COLO829 (cell line): ENCODE measurements at regions not wholly inside any gene's neighbourhood (a gene's known extent, or its start where the extent isn't known, plus 50 kb on each side); places are given as distances from the start of the nearest gene placed in this dataset.
"Not testable (repeated sequence)": the region's sequence is repeated elsewhere in the genome, so short reads cannot be mapped to it uniquely, and the experiment has no call there.

Experiments used
- DNase-seq: peaks from one replicate; pipeline ENCODE4 v3.0.0; 2012; ENCODE audit warnings: low spot score

DNA sequence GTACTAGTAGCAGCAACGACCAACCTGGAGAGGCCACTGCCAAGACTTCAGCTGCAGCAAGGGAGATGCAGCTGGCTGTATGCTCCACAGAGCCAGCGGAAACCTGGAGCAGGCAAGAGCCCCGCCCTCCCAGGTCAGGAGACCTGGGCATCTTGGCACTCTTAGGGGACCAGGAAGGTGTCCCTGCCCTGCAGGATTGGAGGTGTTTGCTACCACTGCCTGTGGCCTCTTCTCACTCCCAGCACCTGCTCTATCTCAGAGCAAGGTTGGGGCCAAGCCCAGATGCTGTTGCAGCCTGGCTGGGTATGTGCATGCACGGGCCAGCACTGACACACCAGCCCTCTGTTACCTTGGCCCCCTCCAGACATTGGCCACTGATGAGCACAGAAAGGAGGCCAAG, 1512.8 kb downstream of the REEP3 start:
- no peak for DNase-seq

DNA sequence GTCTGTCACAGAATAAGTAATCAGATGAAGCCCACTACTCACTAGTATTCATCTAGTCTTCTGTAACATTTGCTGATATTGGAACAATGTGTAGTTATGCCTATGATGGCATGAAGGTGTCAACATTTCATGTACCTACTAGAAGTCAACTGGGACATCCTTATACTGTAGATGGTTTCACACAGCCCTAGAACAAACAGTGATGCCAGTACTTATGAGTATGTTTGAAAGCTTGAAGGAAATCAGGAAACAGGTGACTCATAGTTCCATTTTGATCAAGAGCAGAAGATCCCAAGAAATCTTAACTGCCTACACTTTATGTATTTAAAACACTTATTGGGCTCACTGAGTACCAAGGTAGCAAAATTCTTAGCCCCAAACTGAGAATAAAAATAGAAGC, 1519.6 kb downstream of the REEP3 start:
- DNase-seq: no peak

DNA sequence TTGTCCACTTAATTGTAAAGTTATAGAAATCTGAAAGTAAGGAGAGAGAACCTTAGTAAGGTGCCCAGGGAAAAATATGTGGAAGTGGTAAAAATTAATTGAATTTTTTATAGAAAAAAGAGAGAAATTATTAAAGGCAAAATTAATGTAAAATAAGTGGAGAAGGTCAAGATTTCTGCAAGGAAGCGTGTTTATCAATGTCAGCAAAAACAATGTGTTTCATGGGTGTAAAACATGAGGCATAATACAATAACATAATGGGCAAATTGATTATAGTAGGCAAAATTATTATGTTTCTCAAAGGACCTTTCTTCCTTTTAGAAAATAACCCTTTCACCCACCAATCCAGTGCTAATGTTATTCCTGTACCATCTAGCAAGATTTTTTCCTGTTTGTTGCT, 1520.1 kb downstream of the REEP3 start:
- DNase-seq: no peak

DNA sequence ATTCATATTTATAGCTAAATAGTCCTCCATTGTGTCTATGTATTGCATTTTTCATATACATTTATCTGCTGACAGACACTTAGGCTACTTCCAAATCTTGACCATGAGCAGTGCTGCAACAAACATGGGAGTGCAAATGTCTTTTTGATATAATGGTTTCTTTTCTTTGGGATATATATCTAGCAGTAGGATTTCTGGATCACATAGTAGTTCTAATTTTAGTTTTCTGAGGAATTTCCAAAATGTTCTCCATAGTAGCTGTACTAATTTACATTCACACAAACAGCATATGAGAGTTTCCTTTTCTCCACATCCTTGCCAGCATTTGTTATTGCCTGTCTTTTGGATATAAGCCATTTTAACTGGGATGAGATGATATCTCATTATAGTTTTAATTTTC, 1521.3 kb downstream of the REEP3 start:
- DNase-seq: no peak

DNA sequence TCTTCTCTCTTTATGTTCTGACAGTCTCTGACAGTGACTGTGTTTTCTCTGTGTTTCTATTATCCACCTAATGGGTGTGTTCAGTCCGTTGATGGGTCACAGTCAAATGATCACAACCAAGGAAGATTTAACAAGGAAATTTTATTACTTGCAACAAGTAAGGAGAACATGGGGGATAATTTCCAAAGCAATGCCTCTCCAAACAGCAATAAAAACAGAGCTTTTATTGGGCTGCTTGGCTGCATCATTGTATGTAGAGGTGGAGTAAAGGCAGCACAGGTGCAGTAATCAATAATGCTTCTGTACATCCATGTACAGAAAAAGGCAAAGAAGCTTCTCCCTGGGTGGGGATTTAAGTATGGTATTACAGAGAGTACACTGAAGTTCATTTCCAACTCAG, 1525.6 kb downstream of the REEP3 start:
- DNase-seq: no peak

DNA sequence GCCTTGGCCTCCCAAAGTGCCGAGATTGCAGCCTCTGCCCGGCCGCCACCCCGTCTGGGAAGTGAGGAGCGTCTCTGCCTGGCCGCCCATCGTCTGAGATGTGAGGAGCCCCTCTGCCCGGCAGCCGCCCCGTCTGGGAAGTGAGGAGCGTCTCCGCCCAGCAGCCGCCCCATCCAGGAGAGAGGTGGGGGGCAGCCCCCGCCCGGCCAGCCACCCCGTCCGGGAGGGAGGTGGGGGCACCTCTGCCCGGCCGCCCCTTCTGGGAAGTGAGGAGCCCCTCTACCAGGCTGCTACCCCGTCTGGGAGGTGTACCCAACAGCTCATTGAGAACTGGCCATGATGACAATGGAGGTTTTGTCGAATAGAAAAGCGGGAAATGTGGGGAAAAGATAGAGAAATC, 1530.9 kb downstream of the REEP3 start:
- DNase-seq: not testable (repeated sequence)

DNA sequence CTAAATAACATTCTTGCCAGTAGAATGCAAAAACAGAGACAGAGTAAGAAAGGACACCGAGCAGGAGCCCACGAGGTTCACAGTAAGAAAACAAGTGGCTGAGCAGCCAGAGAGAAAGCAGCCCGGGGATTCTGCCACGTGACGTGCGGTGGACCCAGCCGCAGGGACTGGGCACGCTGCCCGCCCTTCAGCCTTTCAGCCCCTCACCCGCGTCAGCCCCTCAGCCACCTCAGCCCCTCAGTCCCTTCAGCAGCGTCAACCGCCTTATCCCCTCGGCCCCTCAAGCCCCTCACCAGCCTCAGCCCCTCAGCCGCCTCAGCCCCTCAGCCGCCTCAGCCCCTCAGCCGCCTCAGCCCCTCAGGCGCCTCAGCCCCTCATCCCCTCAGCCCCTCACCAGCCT, 1532.2 kb downstream of the REEP3 start:
- DNase-seq: not testable (repeated sequence)

DNA sequence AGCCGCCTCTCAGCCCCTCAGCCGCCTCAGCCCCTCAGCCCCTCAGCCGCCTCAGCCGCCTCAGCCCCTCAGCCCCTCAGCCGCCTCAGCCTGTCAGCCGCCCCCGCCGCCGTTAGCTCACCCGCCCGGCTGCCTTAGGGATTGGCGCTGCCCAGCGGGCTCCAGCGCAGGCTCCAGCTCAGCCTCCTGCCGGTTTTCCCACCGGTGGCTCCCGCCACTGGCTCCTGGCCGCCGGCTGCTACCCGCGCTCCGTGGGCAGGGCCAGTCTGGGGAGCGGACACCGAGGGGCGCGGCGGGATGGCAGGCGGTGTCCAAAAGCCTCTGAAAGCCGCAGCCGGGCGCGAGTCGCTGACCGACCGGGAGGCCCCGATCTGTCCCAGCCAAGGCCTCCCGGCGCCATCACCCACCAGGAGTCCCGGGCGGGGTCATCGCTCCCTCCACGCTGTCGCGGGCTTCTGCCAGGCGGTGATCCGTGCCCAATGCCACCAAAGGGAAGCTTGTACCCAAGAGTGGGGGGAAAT, 1532.7 kb downstream of the REEP3 start:
- not testable (repeated sequence) for DNase-seq

DNA sequence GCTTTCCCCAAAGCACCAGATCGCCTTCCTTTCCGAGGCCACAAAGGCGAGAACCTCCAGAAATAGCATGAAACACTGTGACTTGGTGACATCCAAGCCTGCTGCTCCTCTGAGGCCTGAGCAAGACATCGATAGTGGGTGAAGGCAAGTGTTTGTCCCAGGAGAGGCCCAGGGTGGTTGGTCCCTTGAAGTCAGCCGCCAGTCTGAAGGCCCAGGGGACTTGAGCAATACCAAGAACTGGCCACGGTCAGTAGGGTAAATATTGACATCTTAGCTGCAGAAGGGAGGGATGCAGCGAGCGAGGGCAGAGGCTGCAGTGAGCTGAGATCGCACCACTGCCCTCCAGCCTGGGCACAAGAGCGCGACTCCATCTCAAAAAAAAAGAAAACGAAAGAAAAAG, 1533.5 kb downstream of the REEP3 start:
- DNase-seq: not testable (repeated sequence)

DNA sequence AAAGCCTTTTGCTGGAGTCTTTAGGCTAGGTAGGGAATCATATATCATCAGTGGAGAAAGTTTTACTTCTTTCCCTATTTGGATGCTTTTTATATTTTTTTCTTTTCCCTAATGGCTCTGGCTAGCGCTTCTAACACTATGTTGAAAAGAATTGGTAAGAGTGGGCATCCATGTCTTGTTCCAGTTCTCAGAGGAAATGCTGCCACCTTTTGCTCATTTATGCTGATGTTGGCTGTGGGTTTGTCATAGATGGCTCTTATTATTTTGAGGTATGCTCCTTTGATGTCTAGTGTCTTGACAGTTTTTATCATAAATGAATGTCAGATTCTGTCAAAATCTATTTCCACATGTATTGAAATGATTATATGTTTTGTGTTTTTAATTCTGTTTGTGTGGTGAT, 1544.1 kb downstream of the REEP3 start:
- DNase-seq: no peak

DNA sequence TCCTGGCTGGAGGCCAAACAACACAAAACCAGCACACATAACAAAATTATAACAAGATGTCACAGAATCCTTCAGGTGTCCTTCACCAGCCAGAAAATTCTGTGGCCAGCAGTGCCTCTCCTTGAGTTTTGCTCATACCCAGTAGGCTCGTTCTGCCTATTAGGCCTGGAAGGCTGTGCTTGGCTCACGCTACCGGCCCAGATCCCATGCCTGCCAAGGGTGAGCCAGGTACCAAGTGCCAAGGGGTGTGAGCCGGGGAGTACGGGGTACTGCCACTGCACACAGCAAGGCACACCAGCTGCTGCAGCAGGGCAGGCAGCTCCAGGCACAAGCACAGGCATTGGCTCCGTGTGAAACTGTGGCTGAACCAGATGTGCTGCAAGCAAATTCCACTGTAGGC, 1562.0 kb downstream of the REEP3 start:
- DNase-seq: no peak

DNA sequence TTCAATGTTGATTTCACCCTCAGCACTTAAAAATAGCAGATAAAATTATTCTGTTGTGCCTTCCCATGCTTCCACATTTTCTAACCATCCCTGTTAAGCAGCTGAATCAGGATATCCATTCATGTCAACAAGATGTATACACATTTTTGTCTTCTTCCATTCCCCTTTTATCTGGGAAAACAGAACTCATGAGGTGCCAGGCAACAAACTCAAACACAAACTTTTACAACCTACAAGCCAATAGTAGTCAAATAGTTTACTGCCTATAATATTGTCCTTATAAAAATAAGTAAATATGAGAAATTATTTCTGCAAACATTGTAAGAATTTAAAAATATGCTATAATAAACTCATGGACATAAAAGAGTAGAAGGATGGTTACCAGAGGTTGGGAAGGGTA, 1569.8 kb downstream of the REEP3 start:
- no peak for DNase-seq

DNA sequence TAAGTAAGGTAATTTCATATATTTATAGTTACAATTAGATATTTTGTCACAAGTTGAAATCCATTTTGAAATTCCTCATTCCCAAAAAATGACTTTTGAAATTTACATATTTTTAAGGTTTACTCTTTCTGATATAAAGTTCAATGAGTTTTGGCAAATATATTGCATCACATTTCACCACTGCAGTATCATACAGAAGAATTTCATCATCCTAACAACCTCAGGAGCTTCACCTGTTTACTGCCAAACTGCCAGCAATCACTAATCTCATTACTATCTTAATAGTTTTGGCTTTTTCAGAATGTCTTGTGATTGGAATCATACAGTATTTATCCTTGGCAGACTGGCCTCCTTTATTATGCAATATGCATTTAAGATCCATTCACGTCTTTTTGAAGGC, 1578.9 kb downstream of the REEP3 start:
- no peak for DNase-seq

DNA sequence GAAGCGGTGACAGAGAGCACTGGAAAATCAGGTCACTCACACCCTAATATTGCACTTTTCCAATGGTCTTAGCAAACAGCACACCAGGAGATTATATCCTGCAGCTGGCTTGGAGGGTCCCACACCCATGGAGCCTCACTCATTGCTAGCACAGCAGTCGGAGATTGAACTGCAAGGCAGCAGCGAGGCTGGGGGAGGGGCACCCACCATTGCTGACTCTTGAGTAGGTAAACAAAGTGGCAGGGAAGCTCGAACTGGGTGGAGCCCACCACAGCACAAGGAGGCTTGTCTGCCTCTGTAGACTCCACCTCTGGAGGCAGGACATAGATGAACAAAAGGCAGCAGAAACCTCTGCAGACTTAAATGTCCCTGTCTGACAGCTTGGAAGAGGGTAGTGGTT, 1579.7 kb downstream of the REEP3 start:
- DNase-seq: not testable (repeated sequence)

DNA sequence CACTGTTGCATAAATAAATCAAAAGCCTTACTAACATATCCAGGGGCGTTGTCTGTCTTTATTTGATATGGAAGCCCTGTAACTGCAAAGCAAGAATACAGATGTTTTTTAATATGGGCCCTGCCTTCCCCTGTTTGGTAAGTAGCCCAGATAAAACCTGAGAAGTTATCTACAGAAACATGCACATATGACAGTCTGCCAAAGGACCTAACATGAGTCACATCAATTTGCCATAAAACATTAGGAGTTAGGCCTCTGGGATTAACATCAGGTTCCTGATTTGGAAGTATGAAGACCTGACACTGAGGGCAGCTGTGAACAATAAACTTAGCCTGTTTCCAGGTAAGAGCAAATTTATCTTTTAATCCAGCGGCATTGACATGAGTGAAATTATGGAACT, 1588.8 kb downstream of the REEP3 start:
- DNase-seq: no peak

DNA sequence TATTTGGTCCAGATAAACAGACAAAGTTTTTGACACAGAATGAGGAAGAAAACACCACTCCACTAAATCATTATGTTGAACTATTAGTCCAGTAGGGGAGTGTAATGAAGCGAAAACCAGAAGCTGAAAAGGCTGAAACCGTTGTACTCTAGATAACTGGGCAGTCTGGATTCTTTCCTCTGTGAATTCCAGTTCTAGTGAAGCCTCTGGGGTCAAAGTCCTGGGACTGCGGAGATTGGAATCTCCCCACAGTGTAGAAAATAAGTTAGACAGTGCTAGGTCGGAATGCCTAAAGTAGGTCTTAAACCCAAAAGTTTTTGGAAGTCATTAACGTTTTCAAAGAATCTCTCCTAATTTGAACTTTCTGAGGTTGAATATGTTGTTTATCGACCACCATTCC, 1589.9 kb downstream of the REEP3 start:
- not testable (repeated sequence) for DNase-seq

DNA sequence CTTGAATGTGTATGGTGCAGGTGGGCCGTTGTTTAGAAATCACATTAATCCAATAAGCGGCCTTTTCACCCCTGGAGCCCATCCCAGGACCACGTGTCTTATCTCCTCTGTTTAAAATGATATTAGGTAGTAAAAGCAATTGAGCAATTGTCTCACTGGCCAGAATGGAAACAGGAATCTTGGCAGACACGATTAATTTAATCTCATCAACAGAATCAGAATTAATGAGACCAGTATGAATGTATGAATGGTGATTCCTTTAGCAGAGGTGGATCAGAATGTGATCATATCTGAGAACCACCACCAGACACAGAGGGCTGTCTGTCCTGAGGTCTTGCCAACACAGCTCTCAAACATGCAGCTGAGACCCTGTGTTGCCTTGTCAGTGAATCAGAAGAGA, 1591.4 kb downstream of the REEP3 start:
- no peak for DNase-seq

DNA sequence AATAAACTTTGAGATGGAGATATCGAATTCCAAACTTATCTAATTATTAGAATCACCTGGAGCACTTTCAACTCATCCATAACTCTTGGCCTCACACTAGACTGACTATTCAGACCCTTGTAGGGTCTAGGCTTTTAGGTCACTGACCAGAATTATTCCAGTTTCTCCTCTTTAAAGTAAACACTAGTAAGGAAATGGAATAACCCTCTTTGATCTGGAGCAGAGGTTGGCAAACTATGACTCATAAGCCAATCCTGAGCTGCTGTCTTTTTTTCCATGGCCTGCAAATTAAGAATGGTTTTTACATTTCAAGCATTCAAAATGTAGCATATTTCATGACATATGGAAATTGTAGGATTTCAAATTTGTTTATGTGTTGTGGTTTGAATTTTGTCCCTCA, 1601.9 kb downstream of the REEP3 start:
- no peak for DNase-seq

DNA sequence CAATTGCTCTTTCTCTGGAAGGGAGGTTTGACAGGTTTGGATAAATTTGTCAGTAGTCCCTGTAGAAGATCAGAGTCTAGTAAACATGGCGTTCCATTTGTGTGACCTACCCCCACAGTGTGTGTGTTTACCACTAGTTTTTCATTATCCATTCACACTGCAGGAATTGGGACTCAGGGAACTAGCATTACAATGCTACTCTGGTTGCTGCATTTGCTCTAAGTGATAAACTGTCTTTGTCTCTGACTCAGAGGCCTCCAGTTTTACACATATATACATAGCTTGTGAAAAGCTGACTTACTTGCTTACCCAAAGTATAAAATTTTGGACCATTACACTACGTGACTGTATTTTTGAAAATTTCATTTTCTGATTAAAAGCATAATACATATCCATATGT, 1604.0 kb downstream of the REEP3 start:
- DNase-seq: no peak

DNA sequence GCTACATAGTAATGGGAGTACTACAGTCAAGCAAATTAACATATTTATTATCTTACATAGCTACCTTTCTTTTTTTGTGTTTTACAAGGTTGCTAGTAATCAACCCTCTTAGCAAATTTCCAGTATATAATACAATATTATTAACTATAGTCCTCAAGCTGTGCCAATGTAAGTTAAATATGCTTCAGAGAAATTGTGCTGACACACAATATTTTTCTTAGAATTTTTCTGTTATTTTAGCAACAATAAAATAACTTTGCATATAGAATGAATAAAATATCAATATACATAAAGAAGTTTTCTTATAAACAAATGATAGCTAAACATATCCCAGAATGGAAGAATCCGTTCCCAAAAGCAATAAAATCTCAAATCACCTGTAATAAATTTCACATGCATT, 1605.1 kb downstream of the REEP3 start:
- DNase-seq: no peak

DNA sequence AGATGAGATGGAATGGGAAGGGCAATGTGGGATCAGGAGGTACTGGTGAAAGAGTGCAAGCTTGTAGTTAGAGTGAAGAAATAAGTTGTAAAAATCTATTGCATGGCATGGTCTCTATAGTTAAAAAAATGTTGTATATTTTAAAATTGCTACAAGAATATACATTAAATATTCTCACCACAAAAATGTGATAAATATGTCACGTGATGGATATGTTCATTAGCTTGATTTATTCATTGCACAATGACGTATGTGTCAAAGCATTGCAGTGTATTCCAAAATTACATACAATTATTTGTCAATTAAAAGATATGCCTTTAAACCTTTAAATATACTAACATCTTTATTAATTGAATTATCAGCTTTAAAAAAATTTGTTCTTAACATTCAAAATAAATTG, 1607.1 kb downstream of the REEP3 start:
- no peak for DNase-seq

DNA sequence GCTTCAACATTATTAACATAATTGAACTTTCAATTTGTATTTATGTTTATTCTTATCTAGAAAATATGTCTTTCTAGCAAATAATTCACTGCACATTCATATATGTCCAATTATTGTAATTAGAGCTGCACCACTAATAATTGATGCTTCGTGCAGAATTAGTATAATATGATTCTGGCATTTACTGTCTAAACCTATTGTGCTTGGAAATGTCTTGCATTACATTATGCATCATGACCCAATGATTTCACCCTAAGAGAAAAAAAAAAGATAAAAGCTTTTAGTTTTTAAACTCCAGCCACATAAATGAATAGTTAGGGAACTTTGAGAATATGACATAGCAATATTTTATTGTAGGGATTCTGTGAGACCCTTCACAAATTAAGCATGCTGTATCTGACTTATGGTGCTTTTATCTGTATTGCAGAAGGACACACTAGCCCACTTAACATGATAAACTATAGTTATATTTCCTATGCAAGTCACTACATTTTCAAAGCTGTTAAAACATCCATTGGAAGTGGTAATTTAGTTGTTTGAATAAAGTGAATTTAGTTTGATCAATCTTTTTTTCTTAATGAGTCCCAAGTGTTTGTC, 1609.1 kb downstream of the REEP3 start:
- no peak for DNase-seq

DNA sequence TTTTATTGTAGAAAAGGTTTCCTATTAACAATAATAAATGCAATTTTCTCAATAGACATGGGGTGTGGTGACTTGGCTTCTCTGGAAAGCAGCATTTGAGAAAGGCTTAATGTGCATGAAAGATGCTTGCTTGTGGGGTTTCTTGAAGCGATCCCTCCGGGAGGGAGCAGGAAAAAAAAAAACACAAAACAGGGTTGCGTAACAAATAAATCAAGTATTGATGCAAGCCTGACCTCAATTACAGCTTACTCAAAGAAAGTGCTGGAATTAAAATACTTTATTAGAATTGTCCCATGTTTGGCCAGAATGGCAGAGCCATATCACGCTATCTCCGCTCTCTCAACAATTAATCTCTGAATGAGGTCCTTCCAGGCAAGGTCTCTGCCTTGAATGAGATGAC, 1612.5 kb downstream of the REEP3 start:
- DNase-seq: no peak

DNA sequence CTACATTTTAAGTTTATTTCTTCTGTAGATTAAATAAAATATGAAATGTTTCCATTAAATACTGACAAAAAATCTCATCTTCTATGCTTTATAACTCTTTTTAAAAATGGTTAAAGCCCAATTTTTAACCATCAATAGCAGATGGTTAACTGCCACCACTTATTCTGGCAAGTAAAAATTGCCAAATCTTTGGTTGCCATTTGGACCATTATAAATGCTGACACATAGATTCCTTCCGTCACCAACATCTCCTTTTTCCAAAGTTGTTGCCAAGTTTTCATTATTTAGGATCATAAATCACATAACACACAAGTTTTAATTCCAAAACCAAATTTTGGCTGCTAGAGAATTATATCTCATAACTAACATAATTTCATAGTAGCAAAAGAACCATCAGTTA, 1614.3 kb downstream of the REEP3 start:
- no peak for DNase-seq
